GM18951 (cell line): ENCODE measurements at regions not wholly inside any gene's neighbourhood (a gene's known extent, or its start where the extent isn't known, plus 50 kb on each side); places are given as distances from the start of the nearest gene placed in this dataset.

Experiments used
- POLR2A ChIP-seq: IDR thresholded peaks from 4 replicates; pipeline ENCODE4 v1.6.1; 2011; ENCODE audit warnings: mild to moderate bottlenecking; ENCODE audit not compliant: insufficient read length, insufficient read depth; ENCODE audit errors: extremely low read depth
- in situ Hi-C: fragments of 300-500 bp; cut with MboI; formaldehyde crosslinking; loops from one replicate; pipeline ENCODE4 v1.12.0; 2022; ENCODE audit warnings: low sequenced_read_pairs, mixed read lengths, inconsistent platforms; ENCODE audit not compliant: unreplicated experiment

DNA sequence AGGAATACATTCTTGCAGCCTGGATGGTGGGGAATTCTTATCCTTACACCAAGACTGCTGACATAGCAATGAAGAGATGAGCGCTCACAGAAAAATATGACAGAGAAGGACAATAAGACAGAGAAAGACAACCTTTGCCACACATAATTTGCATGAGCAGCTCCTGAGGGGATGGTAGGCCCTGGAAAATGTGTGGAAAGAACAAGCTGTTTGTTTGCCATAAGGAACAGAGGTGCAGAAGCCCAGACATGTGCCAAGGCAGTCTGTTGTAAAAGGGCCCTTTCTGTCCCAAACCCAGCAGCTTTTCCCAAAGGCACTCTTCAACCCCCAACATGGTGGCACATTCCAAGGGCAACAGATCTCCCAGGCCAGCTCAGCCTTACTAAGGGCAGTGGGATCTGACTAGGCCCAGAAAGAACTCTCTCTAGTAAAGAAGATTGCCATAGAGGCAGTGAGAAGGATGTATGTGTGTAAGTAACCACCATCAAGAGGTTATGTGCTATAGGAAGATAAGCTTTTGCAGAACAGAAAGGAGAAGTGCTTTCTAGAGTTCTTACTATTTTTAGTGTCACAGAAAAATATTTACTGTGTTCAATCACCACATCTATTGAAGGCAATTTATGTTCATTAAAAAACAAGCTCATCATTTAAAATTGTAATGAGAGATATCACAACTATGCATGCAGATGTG, 287.0 kb upstream of the RASGEF1B start:
- in situ Hi-C loops: no loop called here
- TF ChIP-seq POLR2A: no peak

DNA sequence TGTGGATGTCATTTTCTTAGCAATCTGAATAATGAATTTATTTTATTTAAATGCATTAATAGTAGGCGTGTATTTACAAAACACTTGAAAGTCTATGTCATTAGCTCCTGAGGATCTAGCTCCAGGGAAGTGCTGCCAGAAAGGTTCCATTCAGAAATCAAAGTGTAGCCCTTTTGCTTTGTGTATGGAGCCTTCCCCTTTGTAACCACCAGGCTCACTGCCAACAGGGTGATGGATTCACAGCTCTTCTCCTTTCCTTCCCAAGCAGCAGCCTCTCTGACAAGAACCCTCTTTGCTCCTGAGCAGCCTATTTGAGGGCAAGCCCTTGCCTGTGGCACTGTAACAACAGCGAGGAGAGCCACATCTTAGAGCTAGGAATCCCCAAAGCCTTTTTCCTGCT, 286.0 kb upstream of the RASGEF1B start:
- in situ Hi-C loops: no loop called here
- TF ChIP-seq POLR2A: no peak

DNA sequence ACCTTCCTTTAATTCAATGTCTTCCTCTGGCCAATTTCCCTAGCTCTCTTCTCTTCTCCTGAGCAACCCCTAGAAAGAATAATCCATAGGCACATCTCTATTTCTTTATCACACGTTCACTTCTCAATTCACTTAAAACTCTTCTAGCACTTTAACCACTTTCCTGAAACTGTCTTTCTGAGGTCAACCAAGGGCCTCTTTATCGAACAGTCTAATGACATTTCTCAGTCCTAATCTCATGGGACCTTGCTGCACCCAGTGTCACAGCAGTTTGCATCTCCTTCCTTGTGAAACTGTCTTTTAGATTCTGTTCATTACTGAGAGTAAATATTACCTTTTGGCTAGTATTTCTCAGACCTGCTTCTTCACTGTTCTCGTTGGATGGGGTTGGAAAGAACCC, 285.3 kb upstream of the RASGEF1B start:
- no peak for TF ChIP-seq POLR2A
- in situ Hi-C loops: no loop called here

DNA sequence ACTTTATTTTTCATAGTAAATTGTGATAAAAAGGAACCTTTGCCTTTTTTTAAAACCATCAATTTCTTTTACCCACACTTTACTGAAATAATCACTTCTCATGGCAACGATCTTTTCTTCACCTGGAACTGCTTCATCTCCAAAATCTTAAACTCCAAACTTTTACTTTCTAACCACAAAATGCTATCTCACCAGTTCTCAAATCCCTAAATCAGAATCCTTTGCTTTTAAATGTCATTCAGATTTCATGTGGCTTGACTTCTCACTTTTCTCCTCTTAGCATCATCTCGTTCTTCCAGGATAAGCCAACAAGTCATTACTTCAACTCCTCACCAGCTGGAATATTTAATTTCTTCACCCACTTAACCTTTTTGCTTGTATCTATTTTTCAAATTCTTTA, 284.3 kb upstream of the RASGEF1B start:
- TF ChIP-seq POLR2A: no peak
- in situ Hi-C loops: no loop called here

DNA sequence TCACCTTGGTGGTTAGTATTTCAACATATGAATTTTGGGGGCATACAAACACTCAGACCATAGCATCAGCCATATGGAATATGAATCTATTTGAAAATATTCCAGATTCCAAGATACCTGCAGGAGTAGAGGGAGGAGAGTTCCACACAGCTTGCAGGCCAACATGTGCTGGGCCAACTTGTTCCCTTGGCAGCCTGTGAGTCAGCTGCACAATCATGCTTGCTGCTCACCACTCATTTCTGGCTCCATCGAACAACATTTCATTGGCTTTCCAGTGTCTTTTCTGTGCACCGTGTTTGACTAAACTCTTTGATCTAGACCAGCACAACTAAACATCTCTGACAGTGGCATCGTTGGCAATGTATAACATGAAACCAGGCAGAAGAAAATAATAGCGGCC, 282.5 kb upstream of the RASGEF1B start:
- TF ChIP-seq POLR2A: no peak
- in situ Hi-C loops: no loop called here

DNA sequence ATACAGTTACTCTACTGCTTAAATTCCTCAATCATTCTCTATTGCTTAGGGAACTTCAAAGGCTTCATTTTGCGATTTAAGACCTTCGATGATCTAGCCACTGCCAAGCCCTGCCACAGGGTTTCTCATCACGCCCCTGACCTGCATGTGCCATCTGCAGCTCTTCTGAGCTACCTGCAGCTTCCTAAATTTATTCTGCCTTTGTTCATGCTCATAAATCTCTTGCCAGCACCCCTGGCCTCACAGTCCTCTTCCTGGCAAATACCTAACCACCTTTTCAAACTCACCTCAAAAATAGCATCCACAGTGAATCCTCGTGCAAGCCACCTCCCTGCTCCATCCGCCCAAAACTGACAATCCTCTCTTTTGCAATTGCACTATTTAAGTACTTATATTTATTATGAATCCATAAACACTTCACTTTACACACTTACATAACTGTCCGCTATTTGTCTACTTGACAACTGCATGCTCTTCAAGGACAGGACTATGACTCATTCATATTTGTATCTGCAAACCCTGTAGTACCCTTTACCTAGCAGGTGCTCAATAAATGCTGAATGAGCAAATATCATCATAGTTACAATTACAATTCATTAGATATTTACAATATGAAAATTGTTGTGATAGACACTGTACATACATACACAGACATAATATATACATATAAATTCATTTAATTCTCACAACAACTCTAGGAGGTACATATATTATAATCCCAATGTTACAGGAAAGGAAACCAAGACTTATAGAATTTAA, 280.0 kb upstream of the RASGEF1B start:
- in situ Hi-C loops: no loop called here
- no peak for TF ChIP-seq POLR2A

DNA sequence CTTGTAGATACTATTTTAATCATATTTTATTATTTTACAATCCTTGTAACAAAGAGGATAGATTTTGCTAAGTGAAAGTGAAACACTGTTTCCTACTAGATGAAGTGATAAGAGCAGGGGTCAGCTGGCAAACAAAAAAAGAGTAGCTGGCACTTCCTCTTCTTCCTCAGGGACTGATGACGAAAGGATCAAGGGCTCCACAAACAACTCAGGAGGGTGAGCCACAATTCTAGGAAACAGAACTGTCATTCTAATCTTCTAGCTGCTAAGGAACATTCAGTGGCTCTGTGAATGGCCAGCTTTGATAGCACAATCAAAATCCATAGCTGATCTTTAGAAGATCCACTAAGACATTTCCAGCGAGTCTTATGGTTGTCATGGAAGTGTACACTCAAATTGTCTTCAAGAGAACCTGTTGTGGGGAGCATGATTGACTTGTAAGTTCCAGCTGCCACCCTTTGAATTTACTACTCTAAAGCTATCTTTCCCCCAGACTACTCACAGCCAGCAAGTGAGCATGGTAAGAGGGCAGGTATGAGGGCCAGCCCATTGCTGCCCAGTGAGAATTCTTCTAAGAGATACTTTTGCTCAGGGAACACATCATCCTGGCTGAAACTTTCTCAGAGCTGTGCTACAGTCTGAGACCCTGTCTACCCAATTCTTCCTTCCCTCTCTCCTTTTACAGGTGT, 275.7 kb upstream of the RASGEF1B start:
- TF ChIP-seq POLR2A: no peak
- in situ Hi-C loops: no loop called here

DNA sequence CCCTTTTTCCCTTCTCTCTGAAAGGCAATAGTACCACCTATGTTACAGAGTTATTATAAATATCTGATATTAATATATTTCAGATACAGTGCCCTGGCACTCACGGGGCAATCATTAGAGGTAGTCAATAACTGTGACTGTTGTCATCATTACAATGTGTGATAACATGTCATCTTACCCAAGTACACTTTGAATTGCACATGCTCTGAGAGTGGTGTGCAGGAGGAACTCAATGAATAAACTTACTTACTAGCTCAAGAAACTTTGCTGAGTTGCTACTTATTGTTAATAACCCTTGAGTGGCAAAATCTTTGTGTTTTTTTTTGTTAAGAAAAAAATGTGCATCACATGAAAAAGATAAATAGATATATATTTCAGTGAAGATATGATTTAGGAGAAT, 275.1 kb upstream of the RASGEF1B start:
- TF ChIP-seq POLR2A: no peak
- in situ Hi-C loops: no loop called here

DNA sequence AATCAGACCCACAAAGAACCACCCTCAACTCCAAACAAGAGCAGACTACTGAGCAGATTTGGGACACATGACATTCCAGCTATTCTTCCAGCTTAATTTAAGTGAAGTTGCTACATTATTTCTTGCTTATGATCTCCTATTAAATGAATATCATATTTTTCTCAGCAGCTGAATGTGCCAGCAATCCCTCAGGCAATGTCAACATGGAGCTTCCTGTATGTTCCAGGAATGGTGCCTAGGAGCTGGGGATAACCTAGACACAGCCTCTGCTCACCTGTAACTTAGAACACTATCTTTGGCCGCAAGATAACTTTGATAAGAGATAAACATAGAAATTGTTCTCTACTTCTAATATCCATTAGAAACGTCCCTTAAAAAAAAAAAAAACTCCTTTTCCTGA, 274.4 kb upstream of the RASGEF1B start:
- no peak for TF ChIP-seq POLR2A

DNA sequence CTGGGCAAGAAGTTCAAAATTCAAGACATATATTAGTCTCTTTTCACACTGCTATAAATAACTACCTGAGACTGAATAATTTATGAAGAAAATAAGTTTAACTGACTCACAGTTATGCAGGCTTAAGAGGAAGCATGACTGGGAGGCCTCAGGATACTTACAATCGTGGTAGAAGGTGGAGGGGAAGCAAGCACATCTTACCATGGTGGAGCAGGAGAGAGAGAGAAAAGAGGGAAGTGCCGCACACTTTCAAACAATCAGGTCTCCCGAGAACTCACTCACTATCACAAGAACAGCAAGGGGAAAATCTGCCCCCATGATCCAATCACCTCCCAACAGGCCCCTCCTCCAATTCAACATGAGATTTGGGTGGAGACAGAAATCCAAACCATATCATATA, 273.3 kb upstream of the RASGEF1B start:
- in situ Hi-C loops: no loop called here
- no peak for TF ChIP-seq POLR2A

More for the DNA sequence above, 274.4 kb upstream of the RASGEF1B start:
- in situ Hi-C loops: no loop called here

DNA sequence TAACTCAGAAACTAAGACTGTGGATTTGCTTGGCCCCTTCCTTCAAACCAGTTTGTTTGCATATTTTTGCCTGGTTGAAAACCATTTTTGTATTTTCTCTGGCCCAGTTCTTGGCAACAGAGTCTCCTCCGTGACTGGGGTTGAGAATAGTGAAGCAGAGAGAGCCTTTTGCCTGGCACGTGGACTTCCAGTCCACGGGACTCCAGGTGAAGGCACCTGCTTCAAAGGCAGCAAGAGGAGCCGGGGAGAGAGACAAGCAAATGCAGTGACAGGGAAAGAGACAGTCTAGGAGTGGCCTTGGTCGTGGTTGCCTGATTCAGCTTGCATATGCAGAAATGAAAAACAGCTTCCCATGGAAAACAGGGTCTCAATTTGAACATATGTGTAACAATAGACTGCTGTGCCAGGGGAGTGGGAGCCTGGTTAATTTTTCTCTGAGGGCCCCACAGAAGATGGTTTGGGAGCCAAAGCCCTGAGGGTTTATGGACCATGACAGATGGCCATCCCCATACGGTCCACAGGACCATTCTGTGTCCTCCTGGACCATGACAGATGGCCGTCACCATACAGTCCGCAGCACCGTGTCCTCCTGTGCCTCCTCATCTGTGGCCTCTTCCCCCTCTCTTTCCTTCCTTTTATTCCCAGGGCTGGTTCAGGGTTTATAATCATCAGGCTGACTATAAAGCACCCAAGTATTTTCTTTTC, 272.2 kb upstream of the RASGEF1B start:
- in situ Hi-C loops: no loop called here
- TF ChIP-seq POLR2A: no peak

DNA sequence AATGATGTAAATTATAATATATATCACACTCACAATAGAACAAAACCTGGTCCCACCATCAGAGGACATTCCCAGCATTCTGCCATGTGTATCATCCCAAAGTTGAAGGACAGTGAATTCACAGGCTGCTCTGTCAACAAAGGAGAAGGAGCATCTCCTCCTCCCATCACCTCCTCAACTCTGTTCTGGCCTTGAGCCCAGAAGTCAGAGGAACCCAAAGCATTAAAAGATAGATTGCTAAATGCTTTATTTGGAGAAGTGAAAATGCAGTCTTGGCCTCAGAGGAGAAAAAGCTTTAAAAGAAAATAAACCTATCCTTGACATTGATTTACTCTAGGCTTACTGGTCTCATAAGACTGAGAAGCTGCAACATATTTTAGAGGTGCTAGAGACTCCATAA, 268.8 kb upstream of the RASGEF1B start:
- TF ChIP-seq POLR2A: no peak
- in situ Hi-C loops: no loop called here

DNA sequence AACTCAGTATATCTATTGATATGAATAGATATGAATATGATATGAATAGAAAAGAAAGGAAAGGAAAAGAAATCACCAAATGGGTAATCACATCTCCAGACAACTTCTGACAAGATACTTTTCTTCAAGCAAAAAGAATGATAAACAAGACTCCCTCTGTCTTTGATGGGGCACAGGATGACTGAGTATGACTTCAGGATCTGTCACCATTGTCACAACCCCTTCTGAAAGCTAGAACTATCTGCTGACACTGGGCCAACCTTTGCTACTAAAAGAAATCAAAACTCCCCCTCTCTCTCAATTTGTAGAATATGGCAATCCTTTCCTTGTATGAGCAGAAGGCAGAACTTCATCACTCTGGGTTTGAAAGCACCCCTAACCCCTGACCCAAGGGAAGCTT, 267.2 kb upstream of the RASGEF1B start:
- no peak for TF ChIP-seq POLR2A
- in situ Hi-C loops: no loop called here
